Activated CD4-positive, alpha-beta T cell treated with anti-CD3 and anti-CD28 coated beads, Interleukin-2, Interleukin-6, amounts not matched to agents 100 ng/mL and 50 ng/mL, durations not matched to agents 16 hours and 8 hours (primary cell): ENCODE measurements at regions not wholly inside any gene's neighbourhood (a gene's known extent, or its start where the extent isn't known, plus 50 kb on each side); places are given as distances from the start of the nearest gene placed in this dataset.

Experiments used
- DNase-seq: peaks from one replicate; pipeline ENCODE4 v3.0.0-alpha.2; 2020

GRCh38 chr9:27929841-27930240 lies 356.6 kb upstream of the C9orf72 start:
- DNase-seq, result no peak

- no peak for DNase-seq
Observed at GRCh38 chr9:27933210-27934025, 360.1 kb upstream of the C9orf72 start.

GRCh38 chr9:27934471-27934870 lies 361.2 kb upstream of the C9orf72 start:
- no peak for DNase-seq

GRCh38 chr9:27939186-27939585 lies 365.9 kb upstream of the C9orf72 start:
- DNase-seq, result no peak

- DNase-seq, result no peak
Observed at GRCh38 chr9:27940535-27940934, 367.3 kb upstream of the C9orf72 start.

GRCh38 chr9:27943501-27943900 lies 370.2 kb upstream of the C9orf72 start:
- no peak for DNase-seq

- no peak for DNase-seq
Observed at GRCh38 chr9:27945386-27945785, 372.1 kb upstream of the C9orf72 start.

- no peak for DNase-seq
Observed at GRCh38 chr9:27950382-27950781, 377.1 kb upstream of the C9orf72 start.

GRCh38 chr9:27954858-27955257 lies 381.6 kb upstream of the C9orf72 start:
- no peak for DNase-seq

- no peak for DNase-seq
Observed at GRCh38 chr9:27963836-27964235, 390.6 kb upstream of the C9orf72 start.

- no peak for DNase-seq
Observed at GRCh38 chr9:27967210-27967609, 393.9 kb upstream of the C9orf72 start.

- no peak for DNase-seq
Observed at GRCh38 chr9:27977931-27978330, 404.6 kb upstream of the C9orf72 start.

GRCh38 chr9:27985714-27986113 lies 412.4 kb upstream of the C9orf72 start:
- no peak for DNase-seq

- DNase-seq, result peak; percentile 45
Observed at GRCh38 chr9:27990524-27990923, 417.2 kb upstream of the C9orf72 start.

GRCh38 chr9:27991221-27991620 lies 417.9 kb upstream of the C9orf72 start:
- DNase-seq, result no peak

- no peak for DNase-seq
Observed at GRCh38 chr9:28001096-28001495, 427.8 kb upstream of the C9orf72 start.

- no peak for DNase-seq
Observed at GRCh38 chr9:28004900-28005299, 431.6 kb upstream of the C9orf72 start.

GRCh38 chr9:28005779-28006178 lies 432.5 kb upstream of the C9orf72 start:
- DNase-seq, result no peak

GRCh38 chr9:28007097-28007817 lies 434.0 kb upstream of the C9orf72 start:
- DNase-seq, result no peak

GRCh38 chr9:28014212-28014611 lies 440.9 kb upstream of the C9orf72 start:
- no peak for DNase-seq

- no peak for DNase-seq
Observed at GRCh38 chr9:28024676-28025075, 451.4 kb upstream of the C9orf72 start.

- DNase-seq, result no peak
Observed at GRCh38 chr9:28025186-28025585, 451.9 kb upstream of the C9orf72 start.

GRCh38 chr9:28031521-28032267 lies 458.4 kb upstream of the C9orf72 start:
- DNase-seq, result no peak

- no peak for DNase-seq
Observed at GRCh38 chr9:28032268-28032590, 458.9 kb upstream of the C9orf72 start.
